Left kidney (tissue), 1 donor: ENCODE measurements at regions not wholly inside any gene's neighbourhood (a gene's known extent, or its start where the extent isn't known, plus 50 kb on each side); places are given as distances from the start of the nearest gene placed in this dataset.

Experiments
- DNase-seq: peaks from one replicate; pipeline ENCODE4 v3.0.0-alpha.2; 2013

GRCh38 chr12:4106621-4107020, 166.9 kb upstream of the CCND2 start:
- DNase-seq: no peak

GRCh38 chr12:4104722-4105244, 168.8 kb upstream of the CCND2 start:
- DNase-seq: no peak

GRCh38 chr12:4099276-4099675, 174.3 kb upstream of the CCND2 start:
- no peak for DNase-seq

GRCh38 chr12:4091016-4091743, 182.4 kb upstream of the CCND2 start:
- DNase-seq: no peak

- no peak for DNase-seq
Observed at GRCh38 chr12:4089956-4090355, 183.6 kb upstream of the CCND2 start.

GRCh38 chr12:4089121-4089606, 184.4 kb upstream of the CCND2 start:
- peak; percentile 71 for DNase-seq

- DNase-seq: no peak
Observed at GRCh38 chr12:4088451-4088850, 185.1 kb upstream of the CCND2 start.

GRCh38 chr12:4086481-4086880, 187.1 kb upstream of the CCND2 start:
- no peak for DNase-seq

- DNase-seq: no peak
Observed at GRCh38 chr12:4084573-4084972, 189.0 kb upstream of the CCND2 start.

GRCh38 chr12:4082809-4083403, 190.7 kb upstream of the CCND2 start:
- no peak for DNase-seq

- DNase-seq: no peak
Observed at GRCh38 chr12:4080213-4080612, 193.3 kb upstream of the CCND2 start.

- no peak for DNase-seq
Observed at GRCh38 chr12:4074129-4074528, 199.4 kb upstream of the CCND2 start.

GRCh38 chr12:4069670-4070010, 196.4 kb upstream of the PARP11 start:
- no peak for DNase-seq

- DNase-seq: no peak
Observed at GRCh38 chr12:4068981-4069669, 195.9 kb upstream of the PARP11 start.

GRCh38 chr12:4064008-4064407, 190.8 kb upstream of the PARP11 start:
- no peak for DNase-seq

- no peak for DNase-seq
Observed at GRCh38 chr12:4059898-4060568, 186.8 kb upstream of the PARP11 start.

GRCh38 chr12:4056910-4057845, 184.0 kb upstream of the PARP11 start:
- DNase-seq: no peak

GRCh38 chr12:4054630-4055029, 181.4 kb upstream of the PARP11 start:
- no peak for DNase-seq

GRCh38 chr12:4052691-4053090, 179.5 kb upstream of the PARP11 start:
- DNase-seq: no peak

- no peak for DNase-seq
Observed at GRCh38 chr12:4051596-4051995, 178.4 kb upstream of the PARP11 start.

GRCh38 chr12:4050340-4050739, 177.1 kb upstream of the PARP11 start:
- no peak for DNase-seq
